ENCODE measurements at regions not wholly inside any gene's neighbourhood (a gene's known extent, or its start where the extent isn't known, plus 50 kb on each side); places are given as distances from the start of the nearest gene placed in this dataset.
"Not testable (repeated sequence)": the region's sequence is repeated elsewhere in the genome, so short reads cannot be mapped to it uniquely, and the experiment has no call there.

DNA sequence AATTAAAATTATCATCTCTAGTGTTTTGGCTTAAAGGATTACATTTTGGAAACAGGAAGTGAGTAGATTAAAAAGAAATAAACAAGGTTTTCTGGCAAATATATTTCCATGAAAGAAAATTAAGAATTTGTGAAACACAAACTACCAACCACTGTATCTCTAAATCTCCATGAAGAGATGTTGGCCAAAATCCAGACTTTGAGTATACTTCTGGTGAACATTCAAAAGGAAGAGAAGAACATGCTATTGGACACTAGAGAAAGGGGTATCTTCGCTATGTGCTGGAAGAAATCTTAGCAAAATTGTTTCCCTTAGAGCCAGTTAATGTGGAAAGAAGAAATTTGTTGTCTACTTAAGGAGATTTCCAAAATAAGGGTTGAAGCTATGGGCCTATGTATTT, 710.4 kb upstream of the CTNND2 start:
- Histone ChIP-seq H3K4me3 (no peak overlapping the region), H3K4me1 (no peaks in the 10 kb centered on the region), H3K27me3 (ENCODE audit: insufficient read depth in 3 of 3, low read length in 2 of 3) (no peaks in the 10 kb centered on the region), H3K27ac (no peak overlapping the region), H3K36me3 (ENCODE audit: insufficient read depth in 1 of 2, low read depth in 1 of 2) (no peaks in the 10 kb centered on the region), H3K9me3 (peaks cover 8% of the 10 kb centered on the region)
- DNase-seq (no peak), ATAC-seq (no peak)
- intact Hi-C loops (cut with DNase I) = no loop called here
- 47 to 60% (median 59%) methylated on average over 1 of the region's 1 CpG for WGBS, 3 donors
- TF ChIP-seq, protein P1, sequence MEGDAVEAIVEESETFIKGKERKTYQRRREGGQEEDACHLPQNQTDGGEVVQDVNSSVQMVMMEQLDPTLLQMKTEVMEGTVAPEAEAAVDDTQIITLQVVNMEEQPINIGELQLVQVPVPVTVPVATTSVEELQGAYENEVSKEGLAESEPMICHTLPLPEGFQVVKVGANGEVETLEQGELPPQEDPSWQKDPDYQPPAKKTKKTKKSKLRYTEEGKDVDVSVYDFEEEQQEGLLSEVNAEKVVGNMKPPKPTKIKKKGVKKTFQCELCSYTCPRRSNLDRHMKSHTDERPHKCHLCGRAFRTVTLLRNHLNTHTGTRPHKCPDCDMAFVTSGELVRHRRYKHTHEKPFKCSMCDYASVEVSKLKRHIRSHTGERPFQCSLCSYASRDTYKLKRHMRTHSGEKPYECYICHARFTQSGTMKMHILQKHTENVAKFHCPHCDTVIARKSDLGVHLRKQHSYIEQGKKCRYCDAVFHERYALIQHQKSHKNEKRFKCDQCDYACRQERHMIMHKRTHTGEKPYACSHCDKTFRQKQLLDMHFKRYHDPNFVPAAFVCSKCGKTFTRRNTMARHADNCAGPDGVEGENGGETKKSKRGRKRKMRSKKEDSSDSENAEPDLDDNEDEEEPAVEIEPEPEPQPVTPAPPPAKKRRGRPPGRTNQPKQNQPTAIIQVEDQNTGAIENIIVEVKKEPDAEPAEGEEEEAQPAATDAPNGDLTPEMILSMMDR (IDR thresholded peaks at IDR 0.05) = no peak

DNA sequence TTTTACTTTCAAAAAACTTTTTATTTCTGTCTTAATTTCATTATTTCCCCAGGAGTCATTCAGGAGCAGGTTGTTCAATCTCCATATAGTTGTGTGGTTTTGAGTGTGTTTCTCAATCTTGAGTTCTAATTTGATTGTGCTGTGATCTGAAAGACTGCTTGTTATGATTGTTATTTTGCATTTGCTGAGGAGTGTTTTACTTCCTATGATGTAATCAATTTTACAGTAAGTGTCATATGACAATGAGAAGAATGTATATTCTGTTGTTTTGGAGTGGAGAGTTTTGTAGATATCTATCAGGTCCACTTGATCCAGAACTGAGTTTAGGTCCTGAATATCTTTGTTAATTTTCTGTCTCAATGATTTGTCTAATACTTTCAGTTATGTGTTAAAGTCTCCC, 706.9 kb upstream of the CTNND2 start:
- H3K4me1 ChIP-seq = no peaks in the 10 kb centered on the region
- no peak for DNase-seq
- H3K9me3 ChIP-seq = no peaks in the 10 kb centered on the region
- ATAC-seq = no peak
- H3K27me3 ChIP-seq (ENCODE audit: insufficient read depth in 3 of 3, low read length in 2 of 3) = no peaks in the 10 kb centered on the region
- TF ChIP-seq, protein P1 (IDR thresholded peaks at IDR 0.05) = no peak
- no peaks in the 10 kb centered on the region for H3K36me3 ChIP-seq (ENCODE audit: insufficient read depth in 1 of 2, low read depth in 1 of 2)
- intact Hi-C loops (cut with DNase I) = no loop called here
- no peak overlapping the region for H3K4me3 ChIP-seq
- H3K27ac ChIP-seq = no peak overlapping the region

DNA sequence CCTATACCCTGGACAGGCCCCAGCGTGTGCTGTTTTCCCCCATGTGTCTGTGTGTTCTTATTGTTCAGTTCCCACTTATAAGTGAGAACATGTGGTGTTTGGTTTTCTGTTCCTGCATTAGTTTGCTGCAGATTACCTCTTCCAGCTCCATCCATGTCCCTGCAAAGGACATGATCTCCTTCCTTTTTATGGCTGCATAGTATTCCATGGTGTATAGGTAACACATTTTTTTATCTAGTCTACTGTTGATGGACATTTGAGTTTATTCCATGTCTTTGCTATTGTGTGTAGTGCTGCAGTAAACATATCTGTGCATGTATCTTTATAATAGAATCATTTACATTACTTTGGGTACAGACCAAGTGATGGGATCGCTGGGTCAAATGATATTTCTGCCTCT, 703.6 kb upstream of the CTNND2 start:
- H3K9me3 ChIP-seq; ATAC-seq; H3K4me1 ChIP-seq; DNase-seq; intact Hi-C loops (cut with DNase I); H3K27ac ChIP-seq; H3K27me3 ChIP-seq (ENCODE audit: insufficient read depth in 3 of 3, low read length in 2 of 3); H3K4me3 ChIP-seq; H3K36me3 ChIP-seq (ENCODE audit: insufficient read depth in 1 of 2, low read depth in 1 of 2): not testable (repeated sequence)
- whole genome bisulfite sequencing, 3 donors = 40 to 46% (median 41%) methylated on average over 2 of the region's 2 CpGs

DNA sequence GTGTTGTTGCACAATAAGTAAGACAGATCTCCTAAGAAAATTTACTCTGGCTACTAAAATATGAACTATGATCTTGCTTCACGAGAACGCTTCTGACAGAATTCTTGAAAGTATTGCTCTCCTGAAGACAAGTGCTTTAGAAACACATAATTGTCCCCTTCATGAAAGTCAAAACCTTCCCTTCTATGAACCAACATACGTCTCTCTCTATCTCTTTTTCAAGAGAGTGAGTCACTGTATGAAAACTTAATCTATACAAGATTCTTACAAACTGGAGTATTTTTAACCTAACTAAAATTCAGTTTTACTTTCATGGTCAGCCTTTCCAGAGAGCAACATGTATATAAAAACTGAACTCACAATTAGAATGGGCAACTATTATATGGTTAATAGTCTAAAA, 688.0 kb upstream of the CTNND2 start:
- Histone ChIP-seq H3K4me1 (no peaks in the 10 kb centered on the region), H3K9me3 (no peaks in the 10 kb centered on the region), H3K4me3 (no peak overlapping the region), H3K36me3 (ENCODE audit: insufficient read depth in 1 of 2, low read depth in 1 of 2) (no peaks in the 10 kb centered on the region), H3K27ac (no peak overlapping the region), H3K27me3 (ENCODE audit: insufficient read depth in 3 of 3, low read length in 2 of 3) (no peaks in the 10 kb centered on the region)
- WGBS, 3 donors = 81 to 84% (median 82%) methylated on average over 3 of the region's 3 CpGs
- no peak for DNase-seq
- intact Hi-C loops (cut with DNase I) = no loop called here
- ATAC-seq = no peak
- TF ChIP-seq, protein P1 (IDR thresholded peaks at IDR 0.05) = no peak

DNA sequence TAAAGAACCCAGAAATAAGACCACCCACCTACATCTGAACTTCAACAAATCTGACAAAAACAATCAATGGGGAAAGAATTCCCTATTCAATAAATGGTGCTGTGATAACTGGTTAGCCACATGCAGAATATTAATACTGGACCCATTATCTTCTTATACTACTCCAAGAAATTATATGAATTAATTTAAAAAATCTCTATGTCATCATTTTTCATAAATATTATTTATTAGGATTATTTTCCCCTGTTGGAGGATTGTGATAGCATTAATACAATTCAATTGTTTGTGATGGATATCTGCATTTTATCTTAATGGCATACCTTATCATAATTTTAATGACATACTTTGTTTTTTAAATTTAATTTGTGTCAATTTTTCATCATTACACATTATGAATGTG, 682.2 kb upstream of the CTNND2 start:
- no peaks in the 10 kb centered on the region for H3K36me3 ChIP-seq (ENCODE audit: insufficient read depth in 1 of 2, low read depth in 1 of 2)
- no peak for DNase-seq
- intact Hi-C loops (cut with DNase I) = no loop called here
- no peaks in the 10 kb centered on the region for H3K9me3 ChIP-seq
- H3K27me3 ChIP-seq (ENCODE audit: insufficient read depth in 3 of 3, low read length in 2 of 3) = no peaks in the 10 kb centered on the region
- no peaks in the 10 kb centered on the region for H3K4me1 ChIP-seq
- ATAC-seq = no peak
- no peak overlapping the region for H3K4me3 ChIP-seq
- TF ChIP-seq, protein P1 (IDR thresholded peaks at IDR 0.05) = no peak
- no peak overlapping the region for H3K27ac ChIP-seq

DNA sequence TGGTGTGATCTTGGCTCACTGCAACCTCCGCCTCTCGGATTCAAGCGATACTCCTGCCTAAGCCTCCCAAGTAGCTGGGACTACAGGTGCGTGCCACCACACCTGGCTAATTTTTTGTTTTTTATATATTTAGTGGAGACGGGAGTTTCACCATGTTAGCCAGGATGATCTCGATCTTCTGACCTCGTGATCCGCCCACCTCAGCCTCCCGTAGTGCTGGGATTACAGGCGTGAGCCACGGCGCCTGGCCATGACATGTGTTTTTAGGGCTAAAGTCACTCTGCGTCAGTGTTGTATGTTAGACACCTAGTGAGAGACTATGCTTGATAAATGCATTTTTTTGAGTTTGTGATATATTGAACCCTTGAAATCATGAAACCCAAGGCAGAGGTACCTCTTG, 674.6 kb upstream of the CTNND2 start:
- intact Hi-C loops (cut with DNase I); H3K27me3 ChIP-seq (ENCODE audit: insufficient read depth in 3 of 3, low read length in 2 of 3); H3K4me1 ChIP-seq; H3K36me3 ChIP-seq (ENCODE audit: insufficient read depth in 1 of 2, low read depth in 1 of 2); DNase-seq; H3K9me3 ChIP-seq; H3K27ac ChIP-seq; H3K4me3 ChIP-seq; ATAC-seq: not testable (repeated sequence)
- WGBS, 3 donors = 85 to 90% (median 90%) methylated on average over 13 of the region's 13 CpGs

DNA sequence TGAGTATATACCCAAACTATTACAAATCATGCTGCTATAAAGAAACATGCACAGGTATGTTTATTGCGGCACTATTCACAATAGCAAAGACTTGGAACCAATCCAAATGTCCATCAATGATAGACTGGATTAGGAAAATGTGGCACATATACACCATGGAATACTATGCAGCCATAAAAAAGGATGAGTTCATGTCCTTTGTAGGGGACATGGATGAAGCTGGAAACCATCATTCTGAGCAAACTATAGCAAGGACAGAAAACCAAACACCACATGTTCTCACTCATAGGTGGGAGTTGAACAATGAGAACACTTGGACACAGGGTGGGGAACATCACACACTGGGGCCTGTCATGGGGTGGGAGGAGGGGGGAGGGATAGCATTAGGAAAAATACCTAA, 672.7 kb upstream of the CTNND2 start:
- H3K4me3 ChIP-seq; ATAC-seq; DNase-seq; H3K36me3 ChIP-seq (ENCODE audit: insufficient read depth in 1 of 2, low read depth in 1 of 2); H3K4me1 ChIP-seq; H3K9me3 ChIP-seq; intact Hi-C loops (cut with DNase I); H3K27ac ChIP-seq; H3K27me3 ChIP-seq (ENCODE audit: insufficient read depth in 3 of 3, low read length in 2 of 3): not testable (repeated sequence)
- 85 to 89% (median 89%) methylated on average over 1 of the region's 1 CpG for WGBS, 3 donors

DNA sequence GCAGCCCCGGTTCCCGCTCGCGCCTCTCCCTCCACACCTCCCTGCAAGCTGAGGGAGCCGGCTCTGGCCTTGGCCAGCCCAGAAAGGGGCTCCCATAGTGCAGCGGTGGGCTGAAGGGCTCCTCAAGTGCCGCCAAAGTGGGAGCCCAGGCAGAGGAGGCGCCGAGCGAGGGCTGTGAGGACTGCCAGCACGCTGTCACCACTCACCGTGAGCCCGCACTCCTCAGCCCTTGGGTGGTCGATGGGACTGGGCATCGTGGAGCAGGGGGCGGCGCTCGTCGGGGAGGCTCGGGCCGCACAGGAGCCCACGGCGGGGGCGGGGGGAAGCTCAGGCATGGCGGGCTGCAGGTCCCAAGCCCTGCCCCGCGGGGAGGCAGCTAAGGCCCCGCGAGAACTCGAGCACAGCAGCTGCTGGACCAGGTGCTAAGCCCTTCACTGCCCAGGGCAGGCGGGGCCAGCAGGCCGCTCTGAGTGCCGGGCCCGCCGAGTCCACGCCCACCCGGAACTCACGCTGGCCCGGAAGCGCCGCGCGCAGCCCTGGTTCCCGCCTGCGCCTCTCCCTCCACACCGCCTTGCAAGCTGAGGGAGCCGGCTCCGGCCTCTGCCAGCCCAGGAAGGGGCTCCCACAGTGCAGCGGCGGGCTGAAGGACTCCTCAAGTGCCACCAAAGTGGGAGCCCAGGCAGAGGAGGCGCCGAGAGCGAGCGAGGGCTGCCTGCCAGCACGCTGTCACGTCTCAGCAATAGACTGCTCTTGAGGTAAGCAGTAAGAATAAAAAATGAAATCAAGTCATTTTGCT, 670.2 kb upstream of the CTNND2 start:
- ATAC-seq; H3K36me3 ChIP-seq (ENCODE audit: insufficient read depth in 1 of 2, low read depth in 1 of 2); H3K27ac ChIP-seq; intact Hi-C loops (cut with DNase I); H3K4me1 ChIP-seq; H3K27me3 ChIP-seq (ENCODE audit: insufficient read depth in 3 of 3, low read length in 2 of 3); DNase-seq; H3K4me3 ChIP-seq; H3K9me3 ChIP-seq: not testable (repeated sequence)
- WGBS, 3 donors = 92 to 95% (median 95%) methylated on average over 25 to 55 of the region's 56 CpGs
